T-helper 2 cell (primary cell): ENCODE measurements at regions not wholly inside any gene's neighbourhood (a gene's known extent, or its start where the extent isn't known, plus 50 kb on each side); places are given as distances from the start of the nearest gene placed in this dataset.

ENCODE experiments used
- DNase-seq, 5 experiments: peaks; one replicate each; pipeline versions ENCODE4 v3.0.0 to v3.0.0-alpha.2; 2012 to 2022

GRCh38 chr15:62821384-62822131, 221.0 kb upstream of the TPM1 start:
- DNase-seq: no peak

- no peak for DNase-seq
Measured at GRCh38 chr15:62822228-62822627, 220.3 kb upstream of the TPM1 start.

- no peak for DNase-seq
Measured at GRCh38 chr15:62823561-62823960, 219.0 kb upstream of the TPM1 start.

GRCh38 chr15:62824111-62825015, 218.2 kb upstream of the TPM1 start:
- no peak for DNase-seq

- DNase-seq: no peak
Measured at GRCh38 chr15:62825191-62825590, 217.4 kb upstream of the TPM1 start.

- no peak for DNase-seq
Measured at GRCh38 chr15:62826561-62826960, 216.0 kb upstream of the TPM1 start.

GRCh38 chr15:62828364-62828763, 214.2 kb upstream of the TPM1 start:
- DNase-seq: no peak

GRCh38 chr15:62832231-62832630, 210.3 kb upstream of the TPM1 start:
- no peak for DNase-seq

- DNase-seq: no peak
Measured at GRCh38 chr15:62833646-62834045, 208.9 kb upstream of the TPM1 start.

- no peak for DNase-seq
Measured at GRCh38 chr15:62834686-62835329, 207.7 kb upstream of the TPM1 start.

- no peak for DNase-seq
Measured at GRCh38 chr15:62835351-62835750, 207.2 kb upstream of the TPM1 start.

GRCh38 chr15:62835762-62836161, 206.8 kb upstream of the TPM1 start:
- no peak for DNase-seq

- DNase-seq: no peak
Measured at GRCh38 chr15:62840526-62841268, 201.8 kb upstream of the TPM1 start.

GRCh38 chr15:62841269-62841628, 201.3 kb upstream of the TPM1 start:
- no peak for DNase-seq

GRCh38 chr15:62841891-62842559, 200.5 kb upstream of the TPM1 start:
- no peak for DNase-seq

- DNase-seq: no peak
Measured at GRCh38 chr15:62843311-62843710, 199.2 kb upstream of the TPM1 start.

GRCh38 chr15:62844564-62845240, 197.8 kb upstream of the TPM1 start:
- no peak for DNase-seq

- DNase-seq: no peak
Measured at GRCh38 chr15:62845241-62846126, 197.1 kb upstream of the TPM1 start.

- no peak for DNase-seq
Measured at GRCh38 chr15:62846131-62846804, 196.3 kb upstream of the TPM1 start.
